NCI-H748 treated with DMSO at 0.1 percent for 48 hours (cell line): ENCODE measurements at regions not wholly inside any gene's neighbourhood (a gene's known extent, or its start where the extent isn't known, plus 50 kb on each side); places are given as distances from the start of the nearest gene placed in this dataset.

Experiments
- DNase-seq: peaks from one replicate; lab custom pipeline; 2025; lab: John Stamatoyannopoulos, UW

- no peak for DNase-seq
Measured at GRCh38 chr5:174191076-174191475, 145.6 kb downstream of the NSG2 start.

- DNase-seq: peak; percentile 69
Measured at GRCh38 chr5:174191850-174192655, 146.5 kb downstream of the NSG2 start.

GRCh38 chr5:174192901-174193300 is 147.4 kb downstream of the NSG2 start:
- DNase-seq: no peak

GRCh38 chr5:174195517-174195916 is 150.0 kb downstream of the NSG2 start:
- DNase-seq: no peak

GRCh38 chr5:174197929-174198328 is 152.4 kb downstream of the NSG2 start:
- no peak for DNase-seq

- no peak for DNase-seq
Measured at GRCh38 chr5:174198541-174198940, 153.0 kb downstream of the NSG2 start.

GRCh38 chr5:174202996-174203395 is 157.5 kb downstream of the NSG2 start:
- no peak for DNase-seq

GRCh38 chr5:174204535-174205313 is 159.2 kb downstream of the NSG2 start:
- peak; percentile 39 for DNase-seq

- DNase-seq: no peak
Measured at GRCh38 chr5:174205939-174206338, 160.4 kb downstream of the NSG2 start.

- no peak for DNase-seq
Measured at GRCh38 chr5:174210596-174211276, 165.2 kb downstream of the NSG2 start.

- no peak for DNase-seq
Measured at GRCh38 chr5:174211277-174211626, 165.7 kb downstream of the NSG2 start.

- no peak for DNase-seq
Measured at GRCh38 chr5:174217527-174217926, 172.0 kb downstream of the NSG2 start.

- no peak for DNase-seq
Measured at GRCh38 chr5:174218162-174218561, 172.7 kb downstream of the NSG2 start.

- no peak for DNase-seq
Measured at GRCh38 chr5:174220417-174220816, 174.9 kb downstream of the NSG2 start.

- no peak for DNase-seq
Measured at GRCh38 chr5:174221436-174221835, 175.9 kb downstream of the NSG2 start.

GRCh38 chr5:174221946-174222345 is 176.4 kb downstream of the NSG2 start:
- DNase-seq: no peak

GRCh38 chr5:174222891-174223290 is 177.4 kb downstream of the NSG2 start:
- DNase-seq: peak; percentile 95

GRCh38 chr5:174223355-174223754 is 177.8 kb downstream of the NSG2 start:
- DNase-seq: peak; percentile 95

- DNase-seq: no peak
Measured at GRCh38 chr5:174229068-174229467, 183.6 kb downstream of the NSG2 start.

- no peak for DNase-seq
Measured at GRCh38 chr5:174229514-174230370, 184.2 kb downstream of the NSG2 start.

- no peak for DNase-seq
Measured at GRCh38 chr5:174231956-174232487, 186.5 kb downstream of the NSG2 start.

- no peak for DNase-seq
Measured at GRCh38 chr5:174234388-174234787, 188.9 kb downstream of the NSG2 start.
